ENCODE measurements at regions not wholly inside any gene's neighbourhood (a gene's known extent, or its start where the extent isn't known, plus 50 kb on each side); places are given as distances from the start of the nearest gene placed in this dataset.
A peak's percentile ranks its signal among the peaks of the same experiment; 100 is the strongest.
"Not testable (repeated sequence)": the region's sequence is repeated elsewhere in the genome, so short reads cannot be mapped to it uniquely, and the experiment has no call there.

DNA sequence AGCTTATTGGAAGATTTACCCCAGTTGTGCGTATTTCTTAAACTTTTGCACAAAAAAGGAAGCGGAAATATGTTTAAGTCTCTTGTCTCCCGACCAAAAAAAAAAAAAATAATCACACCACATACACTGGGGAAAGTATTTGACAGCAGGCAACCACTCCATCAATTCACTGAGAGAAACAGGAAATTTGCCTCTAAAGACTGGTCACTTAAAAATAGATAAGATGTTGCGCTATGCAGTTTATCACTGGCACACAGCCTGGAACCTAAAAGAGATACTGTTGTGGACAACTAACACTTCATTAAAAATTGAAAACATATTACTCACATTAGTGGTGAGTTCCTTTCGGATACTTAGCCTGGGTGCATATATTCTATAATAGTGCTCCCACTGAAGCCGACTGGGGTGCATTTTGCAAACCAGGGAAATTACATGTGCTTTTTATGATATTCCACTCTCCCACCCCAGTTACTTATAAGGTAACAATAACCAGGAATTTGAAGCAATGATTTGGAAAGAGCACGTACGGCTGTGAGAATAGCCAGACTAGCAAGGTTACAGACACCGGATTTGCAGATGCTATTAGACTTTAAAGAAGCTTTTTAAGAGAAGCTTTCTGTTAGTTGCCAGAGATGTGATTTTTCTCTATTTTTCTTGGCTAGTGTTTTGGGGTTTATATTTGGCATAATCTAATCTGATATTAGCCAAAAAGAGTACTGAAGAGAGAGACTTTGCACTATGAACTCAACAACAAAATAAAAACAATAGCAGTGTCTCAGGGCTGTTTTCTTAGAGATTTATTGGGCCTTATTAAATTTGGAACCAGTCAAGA, 311.5 kb downstream of the NOVA1 start:
- TF ChIP-seq CTCF (IDR thresholded peaks at IDR 0.05; ENCODE audit: insufficient read depth, low read depth, low read length, missing control alignments), result no peak
- no peak for DNase-seq (ENCODE audit: low read depth)
- no peak overlapping the region for H3K4me3 ChIP-seq (ENCODE audit: low read length)

DNA sequence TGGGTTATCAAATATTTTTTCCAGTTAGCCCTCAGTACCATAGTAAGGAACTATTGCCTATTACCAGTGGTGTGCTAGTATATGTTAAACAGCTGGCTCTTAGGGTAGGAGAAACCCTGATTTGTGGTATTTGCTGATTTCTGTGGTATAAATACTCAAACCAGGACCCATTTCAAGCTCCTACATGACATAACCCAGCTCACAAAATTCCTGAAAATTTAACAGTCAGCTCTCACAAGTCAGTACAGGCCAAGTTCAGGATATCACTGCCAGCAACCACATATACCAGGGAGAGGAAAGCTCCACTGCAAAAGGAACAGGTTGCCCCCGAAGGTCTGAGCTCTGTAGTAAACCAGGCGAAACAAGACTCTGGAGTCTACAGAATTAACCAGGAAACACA, 315.3 kb downstream of the NOVA1 start:
- no peak overlapping the region for H3K4me3 ChIP-seq (ENCODE audit: low read length)
- no peak for TF ChIP-seq CTCF (IDR thresholded peaks at IDR 0.05; ENCODE audit: insufficient read depth, low read depth, low read length, missing control alignments)
- peak; percentile 79 for DNase-seq (ENCODE audit: low read depth)

- H3K4me3 ChIP-seq (ENCODE audit: low read length); DNase-seq (ENCODE audit: low read depth): not testable (repeated sequence)
Measured at GRCh38 chr14:26282011-26282410, 315.8 kb downstream of the NOVA1 start.

DNA sequence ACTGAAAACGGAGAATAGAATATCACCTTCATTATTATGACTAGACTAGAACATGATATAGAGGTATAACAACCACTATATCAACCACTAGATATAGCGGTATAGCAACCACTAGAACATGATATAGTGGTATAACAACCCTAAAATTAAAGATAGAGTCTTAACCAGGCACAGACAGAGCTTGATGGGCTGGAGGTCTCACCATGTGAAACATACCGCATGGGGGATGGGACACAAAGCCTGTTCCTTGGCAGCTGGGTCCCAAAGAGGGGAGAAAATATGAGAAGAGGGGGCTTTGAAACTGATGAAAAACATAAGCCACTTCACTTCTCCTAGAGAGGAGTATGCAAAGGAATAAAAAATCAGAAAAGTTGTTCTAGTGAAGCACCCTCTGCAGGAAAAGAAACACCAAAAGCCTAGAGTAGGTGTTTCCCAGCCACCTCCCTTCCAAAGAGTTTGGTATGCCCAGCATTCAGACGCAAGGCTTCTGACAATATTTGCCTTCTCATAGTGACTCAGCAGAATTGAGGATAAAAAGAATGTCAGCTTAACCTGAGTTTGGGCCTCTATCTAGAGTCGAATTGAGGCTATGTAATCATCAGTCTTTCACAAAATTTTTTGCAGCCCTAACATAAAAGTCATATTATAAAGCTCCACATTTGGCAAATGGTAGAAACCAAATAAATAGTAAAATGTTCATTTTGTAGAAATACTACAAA, 316.4 kb downstream of the NOVA1 start:
- no peak overlapping the region for H3K4me3 ChIP-seq (ENCODE audit: low read length)
- no peak for TF ChIP-seq CTCF (IDR thresholded peaks at IDR 0.05; ENCODE audit: insufficient read depth, low read depth, low read length, missing control alignments)
- peak; percentile 88 for DNase-seq (ENCODE audit: low read depth)

GRCh38 chr14:26276757-26277156, 321.1 kb downstream of the NOVA1 start:
- DNase-seq (ENCODE audit: low read depth), result no peak
- H3K4me3 ChIP-seq (ENCODE audit: low read length), result no peak overlapping the region
- peak; percentile 8 for TF ChIP-seq CTCF (IDR thresholded peaks at IDR 0.05; ENCODE audit: insufficient read depth, low read depth, low read length, missing control alignments)

DNA sequence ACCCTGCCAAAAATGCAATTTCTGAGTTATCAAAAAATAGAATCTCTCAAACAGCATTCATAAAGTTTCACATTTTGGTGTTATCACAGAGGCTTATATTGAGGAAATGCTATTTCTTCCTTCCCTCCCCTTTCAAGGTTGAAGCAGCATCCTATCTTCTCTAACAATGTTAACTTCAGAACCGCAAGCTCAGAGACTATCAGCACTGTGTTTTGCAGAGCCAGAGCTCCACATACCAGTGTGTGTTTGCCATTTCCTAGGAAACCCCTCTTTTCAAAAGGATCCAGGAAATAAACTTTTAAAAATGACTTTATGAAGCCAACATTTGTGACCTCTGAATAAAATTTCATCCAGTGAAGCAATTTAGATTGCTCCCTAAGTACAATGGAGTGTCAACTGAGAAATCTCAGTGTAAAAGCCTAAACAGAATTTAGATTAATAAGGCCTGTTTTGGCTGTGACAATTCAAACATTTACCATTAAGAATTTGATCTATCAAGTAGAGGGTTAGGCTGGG, 332.6 kb downstream of the NOVA1 start:
- TF ChIP-seq CTCF (IDR thresholded peaks at IDR 0.05; ENCODE audit: insufficient read depth, low read depth, low read length, missing control alignments), result no peak
- no peak overlapping the region for H3K4me3 ChIP-seq (ENCODE audit: low read length)
- no peak for DNase-seq (ENCODE audit: low read depth)

DNA sequence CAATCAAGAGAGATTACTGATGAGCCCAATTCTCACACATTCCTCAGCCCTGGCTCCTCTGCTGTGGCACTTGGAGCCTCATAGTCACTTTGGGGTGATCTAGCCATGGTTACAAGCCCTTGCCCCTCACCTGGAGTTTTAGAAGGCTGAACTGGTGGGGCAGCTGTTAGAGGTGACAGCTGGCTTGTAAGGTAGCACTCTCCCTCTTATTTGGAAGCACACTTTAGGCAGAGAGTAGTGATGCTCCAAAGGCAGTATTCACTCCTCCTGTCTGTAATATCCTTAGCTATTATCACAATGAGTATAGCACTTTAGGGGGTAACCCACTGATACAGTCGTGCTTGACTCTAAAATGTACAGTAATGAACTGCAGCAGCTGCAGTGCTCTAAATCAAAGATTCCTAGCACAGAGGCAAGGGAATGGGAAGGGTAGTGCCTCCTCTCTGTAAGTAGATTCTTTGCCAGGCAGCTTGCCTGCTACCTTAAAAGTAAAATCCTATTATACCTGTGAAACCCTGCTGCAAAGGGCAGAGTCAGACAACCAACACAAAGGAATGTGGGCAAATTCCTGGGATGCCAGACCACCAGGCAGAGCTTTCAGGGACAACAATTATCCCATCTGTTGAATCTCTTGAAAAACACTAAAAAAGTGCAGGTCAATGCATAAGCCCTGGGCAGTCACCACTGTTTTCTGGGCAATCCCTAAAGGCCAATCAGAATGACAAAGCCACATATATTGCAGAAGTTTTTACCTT, 336.3 kb downstream of the NOVA1 start:
- no peak for DNase-seq (ENCODE audit: low read depth)
- TF ChIP-seq CTCF (IDR thresholded peaks at IDR 0.05; ENCODE audit: insufficient read depth, low read depth, low read length, missing control alignments), result no peak
- H3K4me3 ChIP-seq (ENCODE audit: low read length), result no peak overlapping the region

Data from epithelial cell of esophagus (primary cell).